HG03469 (cell line): ENCODE measurements at regions not wholly inside any gene's neighbourhood (a gene's known extent, or its start where the extent isn't known, plus 50 kb on each side); places are given as distances from the start of the nearest gene placed in this dataset.
"Not testable (repeated sequence)": the region's sequence is repeated elsewhere in the genome, so short reads cannot be mapped to it uniquely, and the experiment has no call there.

Experiments used
- ATAC-seq: cut with Tn5 transposase; IDR thresholded peaks from one replicate; pipeline ENCODE4 v1.9.1; 2021; ENCODE audit warnings: mild to moderate bottlenecking, moderate library complexity, moderate number of reproducible peaks; ENCODE audit not compliant: unreplicated experiment

DNA sequence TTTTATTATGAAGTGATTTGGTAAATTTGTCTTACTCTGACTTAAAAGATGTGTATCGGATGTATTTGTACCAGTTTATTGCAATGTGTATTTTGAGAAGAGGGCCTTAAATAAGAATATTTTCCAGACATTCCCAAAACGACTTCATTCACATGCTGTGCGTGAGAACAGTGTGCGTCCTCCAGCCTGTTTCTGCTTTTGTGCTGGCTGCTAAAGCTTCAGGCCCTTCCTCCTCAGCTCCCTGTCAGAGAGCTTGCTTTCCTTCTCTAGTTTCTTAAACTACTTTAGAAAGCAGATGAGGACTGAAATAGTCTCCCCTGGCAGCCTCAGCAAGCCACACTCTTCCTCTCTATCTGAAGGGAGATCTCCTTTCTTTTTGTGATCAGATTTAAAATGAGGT lies 157.8 kb downstream of the SAMD5 start:
- no peak for ATAC-seq

DNA sequence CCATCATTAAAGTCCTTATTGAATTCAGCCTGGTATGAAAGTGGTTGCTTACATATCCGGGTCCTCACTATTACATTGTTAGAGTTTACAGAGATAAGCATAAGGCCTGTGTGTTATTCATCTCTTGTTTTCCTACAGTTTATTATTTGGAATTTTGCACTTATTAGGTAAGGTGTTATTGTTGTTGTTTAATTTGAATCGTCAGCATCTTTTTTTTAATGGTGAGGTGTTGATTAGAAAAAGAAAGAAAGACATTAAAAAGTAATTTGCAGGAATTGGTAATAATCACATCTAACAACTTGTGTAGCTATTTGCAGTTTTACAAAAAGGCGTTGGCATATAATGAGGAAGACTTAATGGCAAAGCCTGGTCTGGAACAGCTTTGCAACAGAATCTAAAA lies 158.6 kb downstream of the SAMD5 start:
- no peak for ATAC-seq

DNA sequence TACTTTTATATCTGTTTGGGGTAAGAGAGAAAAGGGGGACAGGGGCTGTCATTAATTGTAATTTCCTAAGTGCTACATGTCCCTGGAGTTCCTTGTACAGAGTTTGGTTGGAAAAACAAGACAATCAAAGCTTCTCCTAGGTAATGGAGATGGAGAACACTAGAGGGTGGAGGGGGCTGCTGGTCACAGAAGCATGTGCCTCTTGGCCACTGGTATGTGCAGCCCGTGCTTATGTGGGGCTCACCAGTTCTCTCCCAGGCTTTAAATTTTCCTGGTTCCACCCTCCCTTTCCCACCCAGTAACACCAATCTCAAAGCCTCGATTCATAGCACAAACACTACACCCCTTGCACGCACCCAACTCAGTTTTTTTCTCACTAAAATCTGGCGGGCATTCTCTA lies 165.6 kb downstream of the SAMD5 start:
- no peak for ATAC-seq

DNA sequence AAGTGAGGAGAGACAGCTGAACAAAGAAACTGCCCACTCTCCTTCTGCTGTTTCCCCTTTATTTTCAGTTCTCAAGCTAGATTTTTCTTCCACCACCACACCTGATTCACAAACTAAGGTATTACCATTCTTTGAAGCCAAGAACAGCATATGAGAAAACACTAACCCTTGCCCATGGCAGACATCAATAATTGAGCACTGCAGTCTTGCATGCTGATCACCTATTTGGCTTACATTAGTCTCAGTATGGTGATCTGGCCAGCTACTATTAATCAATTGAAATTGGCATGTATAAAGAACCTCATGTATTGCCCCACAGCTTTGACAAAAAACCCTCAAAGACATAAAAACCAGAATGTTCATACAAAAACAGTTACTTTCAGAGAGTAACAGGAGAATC lies 166.3 kb downstream of the SAMD5 start:
- ATAC-seq = no peak

DNA sequence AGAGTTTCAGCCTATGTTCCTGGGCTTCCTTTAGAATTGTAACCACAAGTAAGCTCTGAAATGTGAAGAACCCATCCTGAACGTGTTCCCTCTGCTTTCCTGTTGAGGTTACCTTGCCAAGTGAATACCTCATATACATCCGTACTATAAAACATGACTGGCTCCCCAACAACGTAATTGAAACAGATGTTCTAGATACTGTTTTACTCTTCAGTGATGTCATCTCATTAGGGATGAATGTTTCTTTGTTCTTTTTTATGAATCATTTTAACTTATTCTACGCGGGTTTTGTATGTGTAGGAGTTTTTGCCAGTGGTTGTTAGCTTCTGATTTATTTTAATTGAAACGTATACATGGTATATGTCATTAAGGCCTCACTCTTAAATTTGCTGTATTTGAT lies 166.8 kb downstream of the SAMD5 start:
- no peak for ATAC-seq

DNA sequence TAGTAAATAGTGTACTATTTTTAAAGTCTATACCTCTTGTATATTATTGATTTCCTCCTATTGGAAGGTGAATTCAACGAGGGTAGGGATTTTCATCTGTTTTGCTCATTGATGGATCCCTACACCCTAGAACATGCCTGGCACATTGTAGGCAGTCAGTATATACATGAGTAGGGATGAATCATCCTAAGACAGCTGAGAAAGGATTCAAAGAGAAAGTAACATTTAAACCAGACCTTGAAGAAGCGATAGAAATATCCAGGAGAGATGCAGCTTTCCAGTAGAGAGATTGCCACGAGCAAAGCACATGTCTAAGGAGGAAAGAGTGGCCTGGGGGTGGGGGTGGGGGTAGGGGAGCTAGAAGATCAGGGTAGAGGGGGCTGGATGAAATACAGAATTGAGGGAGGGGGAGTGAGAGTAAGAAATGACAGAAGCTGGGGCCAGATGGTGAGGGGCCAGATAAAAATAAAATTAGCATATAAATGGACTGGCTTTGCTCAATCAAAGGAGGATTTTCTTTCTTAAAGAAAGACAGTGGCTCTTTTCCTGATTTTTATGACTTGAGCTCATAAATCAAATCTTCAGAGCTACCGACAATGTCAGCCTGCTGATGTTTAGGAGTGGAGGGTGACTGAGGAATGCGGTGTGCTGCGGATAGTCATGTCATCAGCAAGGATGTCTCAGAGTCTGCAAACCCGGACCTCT lies 168.2 kb downstream of the SAMD5 start:
- ATAC-seq = no peak

DNA sequence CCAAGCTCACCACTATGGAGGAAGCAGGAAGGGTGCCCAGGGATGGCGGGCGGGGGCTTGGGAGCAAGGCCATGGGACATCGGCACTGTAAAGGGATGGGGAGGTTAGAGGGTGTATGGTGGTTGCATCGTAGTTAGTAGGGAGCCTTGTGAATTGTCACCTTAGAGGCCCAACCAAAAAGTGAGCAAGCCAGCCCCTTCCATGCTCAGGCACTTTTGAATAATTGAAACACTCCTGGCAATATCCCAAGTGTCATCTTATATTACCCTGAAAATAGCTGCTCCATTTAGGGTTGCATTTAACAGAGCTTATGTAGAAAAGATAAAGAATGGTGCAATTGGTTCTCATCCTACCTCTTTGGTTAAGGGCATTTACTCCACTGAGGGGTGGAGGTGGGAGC lies 169.2 kb downstream of the SAMD5 start:
- no peak for ATAC-seq

DNA sequence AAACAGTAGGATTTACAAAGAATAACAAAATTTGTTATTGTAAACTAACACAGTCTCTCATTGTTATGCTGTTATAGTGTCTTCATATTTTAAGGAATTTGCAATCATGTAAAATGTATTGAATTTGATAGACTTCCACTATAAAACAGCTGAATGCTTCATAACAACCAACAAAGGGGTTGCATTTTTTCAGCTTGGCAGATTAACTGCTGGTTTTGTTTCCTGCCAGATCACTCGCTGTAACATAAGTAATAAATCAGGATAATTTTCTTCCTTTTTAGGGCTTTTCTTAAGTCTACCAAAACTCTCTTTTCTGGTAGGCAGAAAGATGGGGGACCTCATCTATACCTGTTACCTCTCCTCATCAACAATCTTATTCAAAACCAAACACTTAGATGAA lies 169.8 kb downstream of the SAMD5 start:
- ATAC-seq = no peak

DNA sequence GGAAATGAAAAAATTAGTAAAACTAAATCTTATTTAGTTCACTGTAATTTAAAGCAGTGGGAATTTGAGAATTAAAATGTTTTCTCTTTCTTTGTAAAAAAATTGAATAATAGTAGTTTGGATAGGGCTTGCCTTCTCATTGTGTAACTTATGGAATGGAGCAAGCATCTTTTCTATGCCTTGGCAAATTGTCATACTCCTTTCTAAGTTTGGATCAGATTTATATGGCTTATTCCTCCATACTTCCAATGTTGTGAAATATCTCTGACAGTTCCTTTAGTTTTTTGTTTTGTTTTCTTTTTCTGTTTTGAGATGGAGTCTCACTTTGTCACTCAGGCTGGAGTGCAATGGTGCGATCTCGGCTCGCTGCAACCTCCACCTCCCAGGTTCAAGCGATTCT lies 176.4 kb downstream of the SAMD5 start:
- no peak for ATAC-seq

DNA sequence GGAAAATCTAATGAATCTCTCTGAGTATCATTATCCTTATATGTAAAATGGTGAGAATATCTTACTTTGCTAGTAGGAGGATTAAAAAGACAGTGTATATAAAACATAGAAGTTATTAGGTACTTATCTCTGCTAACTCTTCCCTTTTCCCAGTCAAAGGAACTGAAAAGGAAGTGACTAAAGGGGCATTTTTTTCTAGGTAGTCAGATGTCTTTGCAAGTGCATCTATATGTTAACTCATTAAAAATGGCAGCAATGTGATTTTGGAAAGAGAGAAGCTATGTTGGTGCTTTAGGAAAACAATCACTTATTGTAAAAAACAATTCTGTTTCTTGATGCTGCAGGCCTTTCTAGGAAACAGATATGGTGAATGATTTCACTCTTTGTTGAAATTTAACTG lies 180.9 kb downstream of the SAMD5 start:
- no peak for ATAC-seq

DNA sequence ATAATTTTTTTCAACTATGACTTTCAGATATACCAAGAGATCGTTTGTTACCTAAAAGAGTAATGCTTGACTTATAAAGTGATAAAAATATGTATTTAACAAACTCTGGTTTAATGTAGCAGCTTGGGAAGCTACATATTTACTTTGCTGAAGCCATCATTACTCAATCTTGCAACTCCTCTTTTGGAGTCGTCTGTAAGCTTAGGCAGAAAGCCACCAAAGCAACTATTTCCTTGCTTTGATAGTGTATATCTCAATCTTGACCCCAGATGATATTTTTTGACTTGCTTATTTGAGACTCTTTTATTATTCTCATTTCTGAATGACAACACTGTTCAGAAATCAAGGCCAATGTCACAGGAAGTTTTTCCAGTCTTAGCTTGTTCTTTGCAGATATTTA lies 183.0 kb downstream of the SAMD5 start:
- ATAC-seq = no peak

DNA sequence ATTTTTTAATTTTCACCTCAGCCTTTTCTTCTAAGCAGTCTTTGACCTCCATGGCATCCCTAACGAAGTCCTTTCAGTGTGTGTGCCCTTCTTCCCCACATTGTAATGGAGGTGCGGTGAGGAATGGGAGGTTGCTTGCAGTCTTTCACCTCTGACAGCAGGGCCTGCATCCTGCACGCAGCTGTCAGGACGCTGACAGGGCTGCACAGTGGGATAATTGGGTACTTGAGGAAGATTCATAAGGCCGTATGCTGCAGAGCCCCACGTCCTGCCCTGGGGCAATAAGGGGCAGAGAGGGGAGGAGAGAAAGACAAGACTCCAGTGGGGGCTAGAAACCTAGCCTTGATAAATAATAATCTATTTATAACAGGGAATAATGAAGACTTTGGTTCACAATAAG lies 184.7 kb downstream of the SAMD5 start:
- ATAC-seq = no peak

DNA sequence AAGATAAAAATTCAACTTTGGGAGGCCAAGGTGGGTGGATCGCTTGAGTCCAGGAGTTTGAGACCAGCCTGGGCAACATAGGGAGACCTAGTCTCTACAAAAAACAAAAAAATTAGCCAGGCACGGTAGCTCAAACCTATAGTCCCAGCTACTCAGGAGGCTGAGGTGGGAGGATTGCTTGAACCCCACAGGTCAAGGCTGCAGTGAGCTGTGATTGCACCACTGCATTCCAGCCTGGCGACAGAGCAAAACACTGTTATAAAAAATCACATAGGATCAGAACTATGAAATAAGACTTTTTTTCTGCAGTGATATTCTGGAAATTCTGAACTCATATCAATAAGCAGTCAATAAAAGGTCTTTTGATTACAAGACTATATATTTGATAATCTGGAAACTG lies 186.1 kb downstream of the SAMD5 start:
- not testable (repeated sequence) for ATAC-seq

DNA sequence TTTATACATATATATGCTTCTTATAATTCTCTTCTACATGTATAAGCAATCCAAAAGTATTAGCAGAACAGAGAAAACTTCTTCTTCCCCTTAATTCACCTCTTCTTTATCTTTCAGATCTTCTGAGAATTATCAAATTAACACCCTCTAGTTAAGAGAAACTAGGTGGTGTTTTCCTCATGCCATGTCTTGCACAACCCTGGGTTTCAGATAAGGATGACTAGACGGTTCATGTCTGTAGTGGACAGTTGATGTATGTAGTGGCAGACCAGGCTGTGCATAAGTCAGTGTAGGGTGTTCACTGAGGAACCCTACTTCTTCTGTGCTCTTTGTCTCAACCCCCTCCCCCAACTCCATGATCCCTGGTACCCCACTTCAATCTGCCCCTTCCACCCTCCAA lies 187.3 kb downstream of the SAMD5 start:
- ATAC-seq = no peak

DNA sequence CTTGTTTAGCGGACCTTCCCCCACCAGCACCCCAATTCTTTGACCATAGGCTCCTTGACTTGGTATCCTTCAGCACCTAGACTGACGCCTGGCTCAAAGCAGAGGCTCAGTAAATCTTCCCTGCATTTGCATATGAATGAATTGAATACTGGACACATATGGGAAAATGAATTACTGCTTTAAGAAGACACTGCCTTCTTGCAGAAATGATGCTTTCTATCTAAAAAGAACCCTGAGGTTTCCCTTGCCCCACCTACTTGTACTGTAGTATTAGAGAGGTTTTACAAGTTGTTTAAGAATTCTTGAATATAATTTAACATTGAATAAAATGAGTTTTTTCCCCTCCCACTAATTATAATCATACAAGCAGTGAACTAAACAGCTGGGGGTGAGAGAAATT lies 190.7 kb downstream of the SAMD5 start:
- no peak for ATAC-seq

DNA sequence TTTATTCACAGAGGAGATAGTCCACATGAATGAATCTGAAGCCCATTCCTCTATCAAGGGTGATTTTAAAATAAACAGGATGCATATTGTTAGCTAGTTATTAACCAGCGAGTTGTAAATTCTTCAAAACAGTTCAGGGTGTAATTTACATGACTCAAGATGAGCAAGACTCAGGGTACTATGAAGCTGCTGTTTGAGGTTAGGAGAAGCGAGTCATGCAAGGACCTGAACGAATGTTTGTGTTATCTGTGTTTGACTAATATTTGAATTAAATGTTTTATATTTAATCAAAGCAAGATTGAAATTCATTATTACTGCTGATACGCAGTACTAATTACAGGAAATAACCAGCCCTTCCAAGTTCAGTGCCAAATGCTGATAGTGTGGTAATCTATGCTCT lies 191.1 kb downstream of the SAMD5 start:
- no peak for ATAC-seq

DNA sequence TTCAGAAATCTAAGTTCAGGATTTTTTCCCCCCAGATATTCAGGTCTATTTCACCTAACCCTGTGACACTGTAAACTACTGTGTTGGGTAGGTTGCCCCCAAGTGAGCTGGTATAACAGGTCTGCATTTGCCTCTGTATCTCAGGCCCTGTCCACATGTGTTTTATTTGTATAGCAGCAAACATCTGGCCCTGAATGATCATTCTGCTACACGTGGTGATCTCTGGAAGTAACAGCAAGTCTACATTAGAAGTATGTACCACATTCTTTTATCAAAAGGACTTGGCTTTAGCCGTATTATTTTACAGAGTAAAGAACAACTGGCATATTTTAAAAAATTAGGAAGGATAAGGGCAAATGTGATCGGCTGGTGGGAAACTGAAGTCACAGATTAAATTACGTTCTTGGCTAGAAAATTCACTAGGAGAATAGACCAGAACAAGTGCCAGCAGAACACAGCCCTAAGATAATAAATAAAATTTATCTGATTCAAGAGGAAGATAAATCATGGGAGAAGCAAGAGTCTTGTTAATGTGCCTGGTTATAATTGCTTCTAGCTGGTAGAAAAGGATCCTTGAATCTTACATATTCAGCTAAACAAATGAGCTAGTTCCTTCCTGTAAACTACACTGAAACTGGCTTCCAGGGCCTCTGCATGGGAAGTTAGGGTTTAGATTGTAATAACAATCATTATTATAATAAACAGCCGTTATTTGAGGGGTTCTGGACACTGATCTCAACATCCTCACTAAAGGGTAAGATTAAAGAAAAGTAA lies 192.1 kb downstream of the SAMD5 start:
- no peak for ATAC-seq

DNA sequence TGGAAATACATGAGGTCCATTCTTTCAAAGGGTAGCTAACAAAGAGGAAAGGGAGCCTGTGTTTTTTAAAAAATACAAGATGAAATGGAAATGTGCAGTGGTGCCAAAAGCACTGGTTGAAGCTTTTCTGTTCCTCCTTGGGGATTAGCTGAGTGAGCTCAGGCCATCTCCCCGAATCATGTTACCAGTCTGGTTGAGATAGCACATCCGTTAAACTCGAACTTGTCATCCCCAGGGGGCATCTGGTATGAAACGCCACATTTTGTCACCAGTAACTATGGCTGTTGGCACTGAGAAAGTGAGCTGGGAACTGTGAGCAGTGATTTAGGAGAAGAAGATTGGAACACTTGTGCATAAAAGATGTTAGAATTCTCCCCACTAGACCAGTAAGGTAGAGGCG lies 196.2 kb downstream of the SAMD5 start:
- ATAC-seq = no peak

DNA sequence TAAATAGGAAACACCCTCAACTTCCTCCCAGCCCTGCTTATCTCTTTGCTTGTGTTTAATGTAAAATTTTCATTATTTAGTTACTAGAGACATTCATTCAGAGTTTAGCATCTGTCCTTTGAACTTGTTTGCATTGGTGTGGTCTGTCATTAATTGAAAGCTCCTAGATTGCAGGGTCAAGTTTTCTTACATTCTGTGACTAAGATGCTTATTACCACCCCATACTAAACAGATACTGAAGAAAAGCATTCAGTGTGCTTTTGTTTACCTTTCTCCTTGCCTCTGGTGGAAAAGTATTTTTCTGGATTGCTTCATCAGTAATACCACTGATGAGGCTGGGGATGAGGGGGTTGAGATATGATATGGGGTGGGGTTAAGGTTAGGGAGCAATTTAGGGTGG lies 199.0 kb downstream of the SAMD5 start:
- no peak for ATAC-seq

DNA sequence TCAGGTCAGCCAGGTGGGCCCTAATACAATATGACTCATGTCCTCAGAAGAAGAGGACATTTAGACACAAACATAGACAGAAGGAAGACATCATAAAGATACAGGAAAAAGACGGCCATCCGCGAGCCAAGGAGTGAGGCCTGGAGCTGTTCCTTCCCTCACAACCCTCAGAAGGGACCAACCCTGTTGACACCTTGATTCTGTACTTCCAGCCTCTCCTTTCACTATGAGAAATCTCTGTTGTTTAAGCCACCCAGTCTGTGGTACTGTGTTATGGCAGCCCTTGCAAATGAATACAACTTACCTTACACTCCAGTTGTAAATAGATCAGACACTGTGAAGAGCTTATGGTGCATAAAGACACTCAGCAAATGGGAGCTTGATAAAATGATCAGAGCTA lies 199.7 kb downstream of the SAMD5 start:
- ATAC-seq = no peak

DNA sequence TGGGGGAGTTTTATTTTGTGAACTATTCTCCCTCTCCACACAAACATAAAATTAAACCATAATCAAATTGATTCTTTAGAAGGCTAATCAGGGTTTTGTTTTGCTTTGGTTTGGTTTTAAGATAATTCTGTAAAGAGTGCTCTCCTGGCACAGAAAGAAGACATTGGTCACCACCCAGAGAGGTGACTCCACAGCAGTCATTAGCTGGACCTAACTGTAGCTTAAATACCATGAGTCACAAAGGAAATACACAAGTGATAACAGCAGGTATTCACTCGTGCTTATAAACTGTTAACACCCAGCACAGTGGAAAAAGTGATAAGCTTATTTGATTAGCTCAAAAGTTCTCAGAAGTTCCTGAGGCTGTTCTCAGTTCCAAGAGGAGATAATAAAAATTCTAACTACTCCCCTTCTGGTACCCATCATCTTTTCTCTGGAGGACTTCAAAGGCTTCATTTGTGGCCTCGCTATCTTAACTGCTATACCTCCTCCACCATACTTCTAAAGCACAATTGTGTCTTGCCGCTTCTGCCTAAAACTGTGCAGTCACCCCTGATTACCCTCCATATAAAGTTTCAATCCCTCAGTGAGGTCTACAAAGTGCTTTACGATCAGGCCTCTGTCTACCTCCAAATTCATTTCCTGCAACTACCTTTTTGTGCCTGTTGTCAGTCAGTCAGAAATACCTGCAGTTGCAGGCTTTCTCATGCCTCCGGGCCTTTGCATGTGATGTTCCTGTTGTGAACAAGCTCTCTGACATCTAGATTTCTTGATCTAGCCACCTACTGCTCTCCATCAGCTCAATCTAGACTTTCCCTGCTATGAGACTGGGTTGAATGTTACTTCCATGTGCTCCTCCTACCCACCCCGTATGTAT lies 201.1 kb downstream of the SAMD5 start:
- no peak for ATAC-seq

DNA sequence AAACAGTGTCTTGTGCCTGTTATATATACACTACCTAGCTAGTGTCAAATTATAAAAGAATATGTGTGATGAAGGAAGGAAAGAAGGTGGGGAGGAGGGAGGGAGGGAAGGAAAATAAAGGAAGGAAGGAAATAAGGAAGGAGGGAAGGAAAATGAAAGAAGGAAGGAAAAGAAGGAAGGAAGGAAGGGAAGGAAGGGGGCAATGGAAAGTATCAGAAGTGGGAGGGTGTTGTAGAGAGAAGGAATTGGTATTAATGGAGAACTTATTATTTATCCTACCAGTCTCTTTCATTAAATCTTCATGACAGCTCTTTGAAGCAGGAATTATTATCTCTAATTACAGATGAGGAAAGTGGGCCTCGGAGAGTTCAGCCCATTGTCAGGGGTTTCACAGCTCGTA lies 202.4 kb downstream of the SAMD5 start:
- ATAC-seq = no peak
